Hematopoietic multipotent progenitor cell treated with erythropoietin and hydrocortisone succinate and interleukin-3 and kit ligand, for 17 days (in vitro differentiated cells): ENCODE measurements at regions not wholly inside any gene's neighbourhood (a gene's known extent, or its start where the extent isn't known, plus 50 kb on each side); places are given as distances from the start of the nearest gene placed in this dataset.

Experiments
- DNase-seq: peaks from one replicate; pipeline ENCODE4 v3.0.0-alpha.2; 2015; ENCODE audit warnings: low spot score

- no peak for DNase-seq
Observed at GRCh38 chr18:76684265-76684664, 138.1 kb upstream of the ZNF236 start.

GRCh38 chr18:76679945-76680344 is 142.4 kb upstream of the ZNF236 start:
- no peak for DNase-seq

GRCh38 chr18:76679259-76679658 is 143.1 kb upstream of the ZNF236 start:
- no peak for DNase-seq

GRCh38 chr18:76678248-76678647 is 144.1 kb upstream of the ZNF236 start:
- DNase-seq = no peak

- DNase-seq = no peak
Observed at GRCh38 chr18:76674596-76674995, 147.8 kb upstream of the ZNF236 start.

GRCh38 chr18:76673281-76674185 is 148.8 kb upstream of the ZNF236 start:
- DNase-seq = no peak

- DNase-seq = no peak
Observed at GRCh38 chr18:76672627-76673026, 149.7 kb upstream of the ZNF236 start.

GRCh38 chr18:76670564-76671288 is 151.6 kb upstream of the ZNF236 start:
- no peak for DNase-seq

- no peak for DNase-seq
Observed at GRCh38 chr18:76668546-76668945, 153.8 kb upstream of the ZNF236 start.

- no peak for DNase-seq
Observed at GRCh38 chr18:76668119-76668518, 154.2 kb upstream of the ZNF236 start.

- no peak for DNase-seq
Observed at GRCh38 chr18:76667603-76668002, 154.8 kb upstream of the ZNF236 start.

- DNase-seq = no peak
Observed at GRCh38 chr18:76662626-76663025, 159.7 kb upstream of the ZNF236 start.

GRCh38 chr18:76660571-76661192 is 161.7 kb upstream of the ZNF236 start:
- DNase-seq = no peak

- DNase-seq = no peak
Observed at GRCh38 chr18:76658627-76659026, 163.6 kb upstream of the ZNF516 start.

GRCh38 chr18:76657911-76658470 is 162.9 kb upstream of the ZNF516 start:
- no peak for DNase-seq

- DNase-seq = no peak
Observed at GRCh38 chr18:76656925-76657827, 162.1 kb upstream of the ZNF516 start.

- DNase-seq = no peak
Observed at GRCh38 chr18:76654577-76654976, 159.5 kb upstream of the ZNF516 start.

- DNase-seq = no peak
Observed at GRCh38 chr18:76647322-76647721, 152.3 kb upstream of the ZNF516 start.

GRCh38 chr18:76644580-76644979 is 149.5 kb upstream of the ZNF516 start:
- DNase-seq = no peak

GRCh38 chr18:76643996-76644395 is 149.0 kb upstream of the ZNF516 start:
- no peak for DNase-seq

GRCh38 chr18:76643199-76643598 is 148.2 kb upstream of the ZNF516 start:
- DNase-seq = no peak
